SK-N-SH (cell line): ENCODE measurements at regions not wholly inside any gene's neighbourhood (a gene's known extent, or its start where the extent isn't known, plus 50 kb on each side); places are given as distances from the start of the nearest gene placed in this dataset.

Source experiments
- CTCF ChIA-PET: fragments of 300-600, 350-600 bp; formaldehyde crosslinking; extraction: SDS; loops from one replicate; lab custom pipeline; 2021; lab: Yijun Ruan, JAX
- POLR2A ChIA-PET: fragments of 350-600 bp; sonication (Branson Sonifier 250); formaldehyde crosslinking; extraction: SDS; loops from one replicate; lab custom pipeline; 2020; ENCODE audit warnings: antibody characterized with exemption, inconsistent platforms; lab: Yijun Ruan, JAX
- DNase-seq: peaks from one replicate; pipeline ENCODE4 v3.0.0; 2012
- H2AFZ ChIP-seq: fragments of 200-600 bp; sonication (generic); 2 replicates; pipeline ENCODE4 v1.8.1; 2016; ENCODE audit warnings: antibody characterized with exemption, mild to moderate bottlenecking, low read depth
- H3F3A ChIP-seq: fragments of 200-600 bp; sonication (generic); replicated peaks from 2 replicates; pipeline ENCODE3; 2016; ENCODE audit warnings: antibody characterized with exemption, mild to moderate bottlenecking; ENCODE audit not compliant: insufficient read depth
- H3K27ac ChIP-seq, 2 experiments: fragments of 200-500 bp in 1 of 2; fragments of 200-600 bp in 1 of 2; sonication (Bioruptor generic) in 1 of 2; sonication (generic), shearing (Covaris generic) in 1 of 2; 2 replicates each; pipeline versions ENCODE4 v1.5.1 to v1.6.1; 2014 to 2016; ENCODE audit warnings: low read depth in 2 of 2, inconsistent platforms in 1 of 2, low read length in 1 of 2, mild to moderate bottlenecking in 1 of 2, mixed read lengths in 1 of 2
- H3K27me3 ChIP-seq: fragments of 200-600 bp; sonication (generic), shearing (Covaris generic); 2 replicates; pipeline ENCODE4 v1.6.1; 2016; ENCODE audit warnings: mixed run types; ENCODE audit not compliant: insufficient read depth
- H3K36me3 ChIP-seq, 2 experiments: fragments of 200-500 bp in 1 of 2; fragments of 200-600 bp in 1 of 2; sonication (Bioruptor generic) in 1 of 2; sonication (generic) in 1 of 2; replicated peaks in 1 of 2; 2 replicates each; pipeline versions ENCODE3 to v1.5.1; 2014 to 2016; ENCODE audit warnings: low read length in 1 of 2, mild to moderate bottlenecking in 1 of 2; ENCODE audit not compliant: insufficient read depth in 2 of 2, control insufficient read depth in 1 of 2
- H3K4me1 ChIP-seq, 2 experiments: fragments of 200-500 bp in 1 of 2; fragments of 200-600 bp in 1 of 2; sonication (Bioruptor generic) in 1 of 2; sonication (generic), shearing (Covaris generic) in 1 of 2; 2 replicates each; pipeline versions ENCODE4 v1.5.1 to v1.6.1; 2014 to 2016; ENCODE audit warnings: low read depth in 1 of 2, low read length in 1 of 2, mixed run types in 1 of 2; ENCODE audit not compliant: insufficient read depth in 2 of 2, control insufficient read depth in 1 of 2
- H3K4me2 ChIP-seq: fragments of 200-600 bp; sonication (generic), shearing (Covaris generic); 2 replicates; pipeline ENCODE4 v1.6.1; 2017; ENCODE audit warnings: mixed run types
- H3K4me3 ChIP-seq, 2 experiments: fragments of 200-500 bp in 1 of 2; fragments of 200-600 bp in 1 of 2; sonication (Bioruptor generic) in 1 of 2; sonication (generic), shearing (Covaris generic) in 1 of 2; 2 replicates each; pipeline versions ENCODE4 v1.5.1 to v1.8.1; 2014 to 2016; ENCODE audit warnings: low read depth in 2 of 2, inconsistent platforms in 1 of 2, low read length in 1 of 2, mild to moderate bottlenecking in 1 of 2, mixed read lengths in 1 of 2, moderate library complexity in 1 of 2
- H3K79me2 ChIP-seq: fragments of 200-600 bp; sonication (generic); 2 replicates; pipeline ENCODE4 v1.8.1; 2017; ENCODE audit warnings: mild to moderate bottlenecking; ENCODE audit not compliant: insufficient read depth
- H3K9ac ChIP-seq: fragments of 200-600 bp; sonication (generic); 2 replicates; pipeline ENCODE4 v1.6.1; 2017; ENCODE audit warnings: mixed run types
- H3K9me2 ChIP-seq: fragments of 200-600 bp; sonication (generic); 2 replicates; pipeline ENCODE4 v1.6.1; 2017; ENCODE audit warnings: mixed run types
- H3K9me3 ChIP-seq: fragments of 200-600 bp; sonication (generic); 2 replicates; pipeline ENCODE4 v1.6.1; 2017; ENCODE audit warnings: mixed run types, mild to moderate bottlenecking, moderate library complexity
- H4K20me1 ChIP-seq: fragments of 200-600 bp; sonication (generic); 2 replicates; pipeline ENCODE4 v1.6.1; 2017; ENCODE audit warnings: mild to moderate bottlenecking, mixed run types; ENCODE audit not compliant: insufficient read depth
- CHD2 ChIP-seq: fragments of 150-350 bp; IDR thresholded peaks from 2 replicates; pipeline ENCODE4 v1.6.1; 2018; ENCODE audit warnings: low read length; ENCODE audit not compliant: partially characterized antibody
- CTCF ChIP-seq: fragments of 200-600 bp; sonication (generic); IDR thresholded peaks from 2 replicates; pipeline ENCODE4 v1.6.1; 2017; ENCODE audit warnings: antibody characterized with exemption, mild to moderate bottlenecking, moderate library complexity
- ELF1 ChIP-seq: IDR thresholded peaks from 2 replicates; pipeline ENCODE4 v1.4.0; 2012
- FOXJ3 ChIP-seq: sonication (generic); formaldehyde crosslinking; IDR thresholded peaks from 2 replicates; pipeline ENCODE4 v1.5.1; 2020; ENCODE audit warnings: mild to moderate bottlenecking, missing genetic modification reagents
- FOXM1 ChIP-seq: IDR thresholded peaks from 2 replicates; pipeline ENCODE4 v1.4.0; 2012; ENCODE audit warnings: low read depth, mild to moderate bottlenecking
- GABPA ChIP-seq: IDR thresholded peaks from 2 replicates; pipeline ENCODE4 v1.4.0; 2012; ENCODE audit warnings: low read depth, mild to moderate bottlenecking
- GATA2 ChIP-seq: sonication (generic); formaldehyde crosslinking; IDR thresholded peaks from 2 replicates; pipeline ENCODE4 v1.5.0; 2020; ENCODE audit warnings: mild to moderate bottlenecking, missing genetic modification reagents
- IRF3 ChIP-seq: fragments of 150-350 bp; IDR thresholded peaks from 2 replicates; pipeline ENCODE4 v1.6.1; 2016; ENCODE audit warnings: mild to moderate bottlenecking, low read depth, low read length
- MAX ChIP-seq: IDR thresholded peaks from 2 replicates; pipeline ENCODE4 v1.4.0; 2012; ENCODE audit warnings: low read depth
- MXI1 ChIP-seq: IDR thresholded peaks from 2 replicates; pipeline ENCODE4 v1.6.1; 2012; ENCODE audit warnings: mild to moderate bottlenecking, low read depth, low read length, improper control_type of control experiment
- NRF1 ChIP-seq: IDR thresholded peaks from 2 replicates; pipeline ENCODE4 v1.6.1; 2012; ENCODE audit warnings: low read depth, mild to moderate bottlenecking, low read length
- PBX3 ChIP-seq: IDR thresholded peaks from 2 replicates; pipeline ENCODE4; 2012
- RCOR1 ChIP-seq: fragments of 150-350 bp; IDR thresholded peaks from 2 replicates; pipeline ENCODE4 v1.6.1; 2017; ENCODE audit warnings: antibody characterized with exemption, low read length
- RFX5 ChIP-seq: IDR thresholded peaks from 2 replicates; pipeline ENCODE4 v1.6.1; 2012; ENCODE audit warnings: mild to moderate bottlenecking, improper control_type of control experiment, low read length
- SIN3A ChIP-seq: IDR thresholded peaks from 2 replicates; pipeline ENCODE4 v1.6.1; 2012; ENCODE audit warnings: low read depth, mild to moderate bottlenecking, low read length, moderate library complexity, borderline replicate concordance
- SMC3 ChIP-seq: IDR thresholded peaks from 2 replicates; pipeline ENCODE4 v1.6.1; 2012; ENCODE audit warnings: low read depth, low read length, improper control_type of control experiment
- TCF12 ChIP-seq: IDR thresholded peaks from 2 replicates; pipeline ENCODE4 v1.4.0; 2012
- USF1 ChIP-seq: IDR thresholded peaks from 2 replicates; pipeline ENCODE4 v1.4.0; 2012; ENCODE audit warnings: low read depth, borderline replicate concordance
- YY1 ChIP-seq: IDR thresholded peaks from 2 replicates; pipeline ENCODE4 v1.4.0; 2012; ENCODE audit warnings: low read depth, mild to moderate bottlenecking
- ZBTB33 ChIP-seq: IDR thresholded peaks from 2 replicates; pipeline ENCODE4 v1.4.0; 2012; ENCODE audit warnings: low read depth, borderline replicate concordance
- WGBS: methylation state at CpG from one replicate; pipeline ENCODE4 v1.1.6; 2017; ENCODE audit warnings: low lambda C conversion rate; 5-methylcytosine and 5-hydroxymethylcytosine counted together

GRCh38 chr3:99467420-99467819 lies 171.0 kb upstream of the COL8A1 start:
- 33% methylated on average over 3 of the region's 3 CpGs for WGBS
- POLR2A ChIA-PET = no interaction called here
- Histone ChIP-seq H3K27me3 (no peaks in the 10 kb centered on the region; the same call in 1 of the 2 replicates), H3K36me3 (no peaks in the 10 kb centered on the region), H3F3A (peaks cover 2% of the 10 kb centered on the region), H3K4me1 (peaks cover 0 to 2% of the 10 kb centered on the region in 2 experiments; a peak in 1 of 4 replicates)
- TF ChIP-seq RCOR1 (no peak), FOXJ3 (CRISPR knock-in tag) (no peak), NRF1 (no peak), SMC3 (no peak), PBX3 (no peak), GABPA (no peak), GATA2 (CRISPR knock-in tag) (no peak), SIN3A (no peak), TCF12 (no peak), MAX (no peak), FOXM1 (no peak)
- TF ChIP-seq, all 33 proteins: peak for 0
- Histone ChIP-seq H3K9ac (no peak overlapping the region), H4K20me1 (no peaks in the 10 kb centered on the region), H3K9me2 (no peaks in the 10 kb centered on the region; the same call in 1 of the 2 replicates), H2AFZ (no peak overlapping the region), H3K9me3 (no peaks in the 10 kb centered on the region), H3K4me3 (no peak overlapping the region), H3K27ac (no peak overlapping the region), H3K4me2 (no peak overlapping the region), H3K79me2 (no peaks in the 10 kb centered on the region)
- CTCF ChIA-PET = no interaction called here
- DNase-seq = no peak

- no peaks in the 10 kb centered on the region for H3K9me3 ChIP-seq
- no peaks in the 10 kb centered on the region for H3K79me2 ChIP-seq
- no peak overlapping the region for H2AFZ ChIP-seq
- POLR2A ChIA-PET = no interaction called here
- H4K20me1 ChIP-seq = no peaks in the 10 kb centered on the region
- H3K27me3 ChIP-seq = no peaks in the 10 kb centered on the region; the same call in 1 of the 2 replicates
- no peak overlapping the region for H3K9ac ChIP-seq
- no peak overlapping the region for H3K4me2 ChIP-seq
- H3F3A ChIP-seq = no peaks in the 10 kb centered on the region
- CTCF ChIA-PET = no interaction called here
- no peak for DNase-seq
- H3K4me1 ChIP-seq = no peaks in the 10 kb centered on the region
- H3K27ac ChIP-seq = no peak overlapping the region
- no peak overlapping the region for H3K4me3 ChIP-seq
- H3K9me2 ChIP-seq = no peaks in the 10 kb centered on the region; the same call in 1 of the 2 replicates
- 9% methylated on average over 2 of the region's 2 CpGs for WGBS
- no peaks in the 10 kb centered on the region for H3K36me3 ChIP-seq
- no peak for TF ChIP-seq USF1
- TF ChIP-seq RFX5 = no peak
- no peak for TF ChIP-seq SIN3A
- TF ChIP-seq GATA2 (CRISPR knock-in tag) = no peak
- TF ChIP-seq ZBTB33 = no peak
- no peak for TF ChIP-seq CTCF
- TF ChIP-seq IRF3 = no peak
- no peak for TF ChIP-seq PBX3
- TF ChIP-seq ELF1 = no peak
- TF ChIP-seq YY1 = no peak
- no peak for TF ChIP-seq CHD2
- no peak for TF ChIP-seq NRF1
- TF ChIP-seq MXI1 = no peak
- no peak for TF ChIP-seq FOXM1
Observed at GRCh38 chr3:99466331-99466730, 172.1 kb upstream of the COL8A1 start.
